ENCODE measurements at regions not wholly inside any gene's neighbourhood (a gene's known extent, or its start where the extent isn't known, plus 50 kb on each side); places are given as distances from the start of the nearest gene placed in this dataset.
"Not testable (repeated sequence)": the region's sequence is repeated elsewhere in the genome, so short reads cannot be mapped to it uniquely, and the experiment has no call there.

GRCh38 chr19:30281906-30282305 lies 90.3 kb upstream of the ZNF536 start:
- Histone ChIP-seq H3K36me3 (peaks cover 3% of the 10 kb centered on the region; the same call in 1 of the 2 replicates), H3K27me3 (no peaks in the 10 kb centered on the region)
- no peak for DNase-seq

GRCh38 chr19:30283556-30283955 lies 88.6 kb upstream of the ZNF536 start:
- Histone ChIP-seq H3K27me3 (no peaks in the 10 kb centered on the region), H3K4me3 (no peak overlapping the region), H3K27ac (no peak overlapping the region), H3K36me3 (peaks cover 3% of the 10 kb centered on the region; the same call in 1 of the 2 replicates), H3K9me3 (replicated peaks) (no peaks in the 10 kb centered on the region), H3K4me1 (no peaks in the 10 kb centered on the region)
- DNase-seq = no peak

More at GRCh38 chr19:30281906-30282305, 90.3 kb upstream of the ZNF536 start:
- H3K4me1 ChIP-seq = no peaks in the 10 kb centered on the region
- no peak overlapping the region for H3K27ac ChIP-seq
- no peaks in the 10 kb centered on the region for H3K9me3 ChIP-seq (replicated peaks)
- H3K4me3 ChIP-seq = no peak overlapping the region

- no peaks in the 10 kb centered on the region for H3K4me1 ChIP-seq
- no peaks in the 10 kb centered on the region for H3K27me3 ChIP-seq
- H3K36me3 ChIP-seq = peaks cover 3% of the 10 kb centered on the region; the same call in 1 of the 2 replicates
- no peak overlapping the region for H3K27ac ChIP-seq
- no peaks in the 10 kb centered on the region for H3K9me3 ChIP-seq (replicated peaks)
- H3K4me3 ChIP-seq = no peak overlapping the region
- DNase-seq = no peak
Observed at GRCh38 chr19:30284209-30284608, 88.0 kb upstream of the ZNF536 start.

GRCh38 chr19:30284885-30285284 lies 87.3 kb upstream of the ZNF536 start:
- no peak overlapping the region for H3K4me3 ChIP-seq
- no peaks in the 10 kb centered on the region for H3K4me1 ChIP-seq
- no peaks in the 10 kb centered on the region for H3K9me3 ChIP-seq (replicated peaks)
- H3K27ac ChIP-seq = no peak overlapping the region
- no peaks in the 10 kb centered on the region for H3K27me3 ChIP-seq
- peaks cover 3% of the 10 kb centered on the region; the same call in 1 of the 2 replicates for H3K36me3 ChIP-seq
- no peak for DNase-seq

GRCh38 chr19:30286378-30286777 lies 85.8 kb upstream of the ZNF536 start:
- H3K9me3 ChIP-seq (replicated peaks) = no peaks in the 10 kb centered on the region
- no peak overlapping the region for H3K27ac ChIP-seq
- no peak overlapping the region for H3K4me3 ChIP-seq
- no peaks in the 10 kb centered on the region for H3K4me1 ChIP-seq
- DNase-seq = no peak
- peaks cover 3% of the 10 kb centered on the region; the same call in 1 of the 2 replicates for H3K36me3 ChIP-seq
- no peaks in the 10 kb centered on the region for H3K27me3 ChIP-seq

- Histone ChIP-seq H3K27me3 (no peaks in the 10 kb centered on the region), H3K4me3 (no peak overlapping the region), H3K27ac (no peak overlapping the region), H3K9me3 (replicated peaks) (peaks cover 3% of the 10 kb centered on the region; the same call in 1 of the 2 replicates), H3K36me3 (peaks cover 3% of the 10 kb centered on the region; the same call in 1 of the 2 replicates), H3K4me1 (no peaks in the 10 kb centered on the region; the same call in 1 of the 2 replicates)
- no peak for DNase-seq
Observed at GRCh38 chr19:30287259-30287658, 84.9 kb upstream of the ZNF536 start.

- DNase-seq = no peak
- Histone ChIP-seq H3K36me3 (peaks cover 3% of the 10 kb centered on the region; the same call in 1 of the 2 replicates), H3K9me3 (replicated peaks) (peaks cover 3% of the 10 kb centered on the region; the same call in 1 of the 2 replicates), H3K4me1 (no peaks in the 10 kb centered on the region; the same call in 1 of the 2 replicates), H3K27me3 (no peaks in the 10 kb centered on the region), H3K27ac (no peak overlapping the region), H3K4me3 (no peak overlapping the region)
Observed at GRCh38 chr19:30287973-30288372, 84.2 kb upstream of the ZNF536 start.

- Histone ChIP-seq H3K27ac (no peak overlapping the region), H3K9me3 (replicated peaks) (peaks cover 3% of the 10 kb centered on the region; the same call in 1 of the 2 replicates), H3K4me3 (no peak overlapping the region), H3K27me3 (no peaks in the 10 kb centered on the region), H3K36me3 (peaks cover 3% of the 10 kb centered on the region; the same call in 1 of the 2 replicates), H3K4me1 (no peaks in the 10 kb centered on the region; the same call in 1 of the 2 replicates)
- no peak for DNase-seq
Observed at GRCh38 chr19:30288911-30289310, 83.3 kb upstream of the ZNF536 start.

GRCh38 chr19:30289336-30289735 lies 82.8 kb upstream of the ZNF536 start:
- H3K4me1 ChIP-seq = no peaks in the 10 kb centered on the region; the same call in 1 of the 2 replicates
- H3K9me3 ChIP-seq (replicated peaks) = peaks cover 3% of the 10 kb centered on the region; the same call in 1 of the 2 replicates
- H3K36me3 ChIP-seq = peaks cover 3% of the 10 kb centered on the region; the same call in 1 of the 2 replicates
- H3K4me3 ChIP-seq = no peak overlapping the region
- DNase-seq = no peak
- no peaks in the 10 kb centered on the region for H3K27me3 ChIP-seq
- no peak overlapping the region for H3K27ac ChIP-seq

- not testable (repeated sequence) for H3K36me3 ChIP-seq; H3K27me3 ChIP-seq; H3K27ac ChIP-seq; H3K4me3 ChIP-seq; DNase-seq; H3K4me1 ChIP-seq; H3K9me3 ChIP-seq (replicated peaks)
Observed at GRCh38 chr19:30290805-30291204, 81.4 kb upstream of the ZNF536 start.

- Histone ChIP-seq H3K4me3 (no peak overlapping the region), H3K27me3 (no peaks in the 10 kb centered on the region), H3K4me1 (peaks cover 4% of the 10 kb centered on the region; the same call in 1 of the 2 replicates), H3K27ac (no peak overlapping the region), H3K36me3 (no peaks in the 10 kb centered on the region), H3K9me3 (replicated peaks) (peaks cover 3% of the 10 kb centered on the region; the same call in 1 of the 2 replicates)
- DNase-seq = no peak
Observed at GRCh38 chr19:30293051-30293785, 79.0 kb upstream of the ZNF536 start.

- H3K4me1 ChIP-seq = peaks cover 4% of the 10 kb centered on the region; the same call in 1 of the 2 replicates
- no peak for DNase-seq
- H3K36me3 ChIP-seq = no peaks in the 10 kb centered on the region
- no peaks in the 10 kb centered on the region for H3K27me3 ChIP-seq
- no peak overlapping the region for H3K4me3 ChIP-seq
- H3K27ac ChIP-seq = no peak overlapping the region
- no peaks in the 10 kb centered on the region for H3K9me3 ChIP-seq (replicated peaks)
Observed at GRCh38 chr19:30297969-30298368, 74.2 kb upstream of the ZNF536 start.

GRCh38 chr19:30303131-30303654 lies 69.0 kb upstream of the ZNF536 start:
- no peak overlapping the region for H3K4me3 ChIP-seq
- H3K4me1 ChIP-seq = 0 out of 2 replicates have a peak, but pooled peaks cover 4% of the 10 kb centered on the region
- no peaks in the 10 kb centered on the region for H3K27me3 ChIP-seq
- no peaks in the 10 kb centered on the region for H3K36me3 ChIP-seq
- no peak overlapping the region for H3K27ac ChIP-seq
- H3K9me3 ChIP-seq (replicated peaks) = no peaks in the 10 kb centered on the region
- no peak for DNase-seq

- DNase-seq = no peak
Observed at GRCh38 chr19:30304540-30304939, 67.6 kb upstream of the ZNF536 start.

GRCh38 chr19:30305346-30306060 lies 66.7 kb upstream of the ZNF536 start:
- Histone ChIP-seq H3K27me3 (no peaks in the 10 kb centered on the region), H3K27ac (no peak overlapping the region), H3K9me3 (replicated peaks) (no peaks in the 10 kb centered on the region), H3K36me3 (no peaks in the 10 kb centered on the region), H3K4me1 (0 out of 2 replicates have a peak, but pooled peaks cover 4% of the 10 kb centered on the region), H3K4me3 (no peak overlapping the region)
- no peak for DNase-seq

More at GRCh38 chr19:30304540-30304939, 67.6 kb upstream of the ZNF536 start:
- H3K4me3 ChIP-seq = no peak overlapping the region
- H3K9me3 ChIP-seq (replicated peaks) = no peaks in the 10 kb centered on the region
- no peak overlapping the region for H3K27ac ChIP-seq
- no peaks in the 10 kb centered on the region for H3K27me3 ChIP-seq
- 0 out of 2 replicates have a peak, but pooled peaks cover 4% of the 10 kb centered on the region for H3K4me1 ChIP-seq
- no peaks in the 10 kb centered on the region for H3K36me3 ChIP-seq

All from SJCRH30 (cell line).